Fibroblast of villous mesenchyme (primary cell): ENCODE measurements at regions not wholly inside any gene's neighbourhood (a gene's known extent, or its start where the extent isn't known, plus 50 kb on each side); places are given as distances from the start of the nearest gene placed in this dataset.

ENCODE experiments used
- DNase-seq: peaks from one replicate; pipeline ENCODE4 v3.0.0-alpha.2; 2010; ENCODE audit warnings: low read depth
- H3K4me3 ChIP-seq: 2 replicates; pipeline ENCODE4 v1.5.1; 2011; ENCODE audit warnings: low read depth, mild to moderate bottlenecking, low read length
- CTCF ChIP-seq: IDR thresholded peaks from 2 replicates; pipeline ENCODE4 v1.5.1; 2012; ENCODE audit warnings: low read depth, mild to moderate bottlenecking, low read length; ENCODE audit not compliant: insufficient read depth

DNA sequence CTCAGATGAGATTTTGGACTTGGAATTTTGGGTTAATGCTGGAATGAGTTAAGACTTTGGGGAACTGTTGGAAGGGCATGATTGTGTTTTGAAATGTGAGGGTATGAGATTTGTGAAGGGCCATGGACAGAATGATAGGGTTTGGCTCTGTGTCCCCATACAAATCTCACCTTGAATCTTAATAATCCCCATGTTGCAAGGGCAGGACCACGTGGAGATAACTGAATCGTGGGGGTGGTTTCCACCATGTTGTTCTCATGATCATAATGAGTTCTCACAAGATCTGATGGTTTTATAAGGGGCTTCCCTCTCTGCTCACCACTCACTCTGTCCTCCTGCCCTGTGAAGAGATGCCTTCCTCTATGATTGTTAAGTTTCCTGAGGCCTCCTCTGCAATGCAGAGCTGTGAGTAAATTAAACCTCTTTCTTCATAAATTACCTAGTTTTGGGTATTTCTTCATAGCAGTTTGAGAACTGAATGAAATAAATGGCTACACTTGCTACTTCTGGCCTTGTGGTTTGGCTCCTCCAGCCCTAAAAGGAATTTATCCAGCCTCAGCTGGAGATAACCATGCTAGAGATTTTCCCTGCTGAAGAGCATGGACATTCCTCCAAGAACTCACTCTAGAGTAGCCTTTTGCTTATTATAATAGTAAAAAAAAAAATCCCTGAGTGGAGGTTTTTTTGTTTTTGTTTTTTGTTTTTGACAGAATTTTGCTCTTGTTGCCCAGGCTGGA, 144.3 kb upstream of the TFPI start:
- TF ChIP-seq CTCF: no peak
- DNase-seq: peak; percentile 15
- no peak overlapping the region for H3K4me3 ChIP-seq

GRCh38 chr2:187702157-187702556, 147.9 kb upstream of the TFPI start:
- DNase-seq: no peak
- no peak for TF ChIP-seq CTCF
- H3K4me3 ChIP-seq: no peak overlapping the region

- no peak for TF ChIP-seq CTCF
- H3K4me3 ChIP-seq: no peak overlapping the region
- DNase-seq: no peak
Observed at GRCh38 chr2:187708272-187708671, 154.0 kb upstream of the TFPI start.

GRCh38 chr2:187709065-187709464, 154.8 kb upstream of the TFPI start:
- TF ChIP-seq CTCF: no peak
- DNase-seq: peak; percentile 65
- H3K4me3 ChIP-seq: no peak overlapping the region

- DNase-seq: no peak
- TF ChIP-seq CTCF: no peak
Observed at GRCh38 chr2:187710791-187711521, 156.7 kb upstream of the TFPI start.

GRCh38 chr2:187715590-187715989, 161.4 kb upstream of the TFPI start:
- DNase-seq: no peak
- no peak overlapping the region for H3K4me3 ChIP-seq
- TF ChIP-seq CTCF: no peak

More at GRCh38 chr2:187710791-187711521, 156.7 kb upstream of the TFPI start:
- H3K4me3 ChIP-seq: no peak overlapping the region
